Endothelial cell of umbilical vein (primary cell): ENCODE measurements at regions not wholly inside any gene's neighbourhood (a gene's known extent, or its start where the extent isn't known, plus 50 kb on each side); places are given as distances from the start of the nearest gene placed in this dataset.

Experiments used
- BruUV-seq: library from RNA; stranded (reverse); fragments of 400-500 nt; replicated peaks from 2 replicates; lab custom pipeline; 2021; lab: Mats Ljungman, UMichigan
- CTCF ChIA-PET: fragments of 300-600, 350-600 bp; sonication (Branson Sonifier 250); formaldehyde crosslinking; loops from one replicate; lab custom pipeline; 2021; ENCODE audit warnings: antibody characterized with exemption, inconsistent platforms; lab: Charles Lee
- POLR2A ChIA-PET: fragments of 300-600, 350-600 bp; sonication (Branson Sonifier 250); formaldehyde crosslinking; loops from one replicate; lab custom pipeline; 2021; ENCODE audit warnings: antibody characterized with exemption, inconsistent platforms; lab: Charles Lee
- DNase-seq: peaks from one replicate; pipeline ENCODE4 v3.0.0-alpha.2; 2011; ENCODE audit warnings: low read depth, low spot score
- FAIRE-seq: peaks from 2 replicates; lab custom pipeline; 2011; peaks lifted over from hg19 to GRCh38; lab: Jason Lieb, UNC
- H2AFZ ChIP-seq: 2 replicates; pipeline ENCODE4 v1.6.0; 2012; ENCODE audit warnings: low read depth, low read length, control low read depth, inconsistent platforms
- H3K27ac ChIP-seq: 2 replicates; pipeline ENCODE4 v1.5.1; 2011; ENCODE audit warnings: low read depth, mild to moderate bottlenecking, control low read depth, low read length, moderate library complexity; ENCODE audit not compliant: insufficient read depth
- H3K27me3 ChIP-seq, 2 experiments: 2 replicates each; pipeline versions ENCODE4 v1.6.0 to v1.6.1; 2011; ENCODE audit warnings: low read length in 2 of 2, mixed read lengths in 1 of 2; ENCODE audit not compliant: control insufficient read depth in 2 of 2, insufficient read depth in 2 of 2
- H3K36me3 ChIP-seq, 2 experiments: 2 replicates in 1 of 2; 3 replicates in 1 of 2; pipeline ENCODE4 v1.5.1; 2011; ENCODE audit warnings: low read length in 2 of 2, mild to moderate bottlenecking in 1 of 2, moderate library complexity in 1 of 2; ENCODE audit not compliant: control insufficient read depth in 2 of 2, insufficient read depth in 2 of 2; ENCODE audit errors: extremely low read depth in 1 of 2
- H3K4me1 ChIP-seq: 3 replicates; pipeline ENCODE4 v1.5.1; 2011; ENCODE audit warnings: mild to moderate bottlenecking, low read length; ENCODE audit not compliant: control insufficient read depth, insufficient read depth; ENCODE audit errors: extremely low read depth
- H3K4me2 ChIP-seq: 2 replicates; pipeline ENCODE4 v1.6.1; 2011; ENCODE audit warnings: low read length, control low read depth, mixed read lengths; ENCODE audit not compliant: insufficient read depth
- H3K4me3 ChIP-seq, 3 experiments: fragments of 200-600 bp in 1 of 3; sonication (generic), shearing (Covaris generic) in 1 of 3; replicated peaks in 1 of 3; 2 replicates each; pipeline ENCODE4 v1.5.1; 2011 to 2016; ENCODE audit warnings: control low read depth in 3 of 3, low read length in 3 of 3, mild to moderate bottlenecking in 2 of 3, inconsistent platforms in 1 of 3, low read depth in 1 of 3, moderate library complexity in 1 of 3; ENCODE audit not compliant: insufficient read depth in 1 of 3
- H3K79me2 ChIP-seq: 2 replicates; pipeline ENCODE4 v1.6.0; 2012; ENCODE audit warnings: low read length, inconsistent platforms; ENCODE audit not compliant: control insufficient read depth, insufficient read depth
- H3K9ac ChIP-seq: replicated peaks from 2 replicates; pipeline ENCODE3; 2011; ENCODE audit warnings: low read length, control low read depth; ENCODE audit not compliant: insufficient read depth; ENCODE audit errors: extremely low read depth
- H3K9me1 ChIP-seq: replicated peaks from 3 replicates; pipeline ENCODE4 v1.6.0; 2011; ENCODE audit warnings: mild to moderate bottlenecking, low read length; ENCODE audit not compliant: control insufficient read depth, insufficient read depth; ENCODE audit errors: extremely low read depth
- H3K9me3 ChIP-seq: replicated peaks from 2 replicates; pipeline ENCODE4 v1.5.1; 2012; ENCODE audit warnings: low read length, inconsistent platforms; ENCODE audit not compliant: control insufficient read depth, insufficient read depth
- H4K20me1 ChIP-seq: replicated peaks from 2 replicates; pipeline ENCODE3; 2011; ENCODE audit warnings: mild to moderate bottlenecking, low read length; ENCODE audit not compliant: control insufficient read depth, insufficient read depth; ENCODE audit errors: extremely low read depth
- EZH2 ChIP-seq: IDR thresholded peaks from 2 replicates; pipeline ENCODE4 v1.6.1; 2012; ENCODE audit warnings: borderline replicate concordance, low read depth, mild to moderate bottlenecking, moderate library complexity, low read length, inconsistent platforms; ENCODE audit not compliant: severe bottlenecking
- FOS ChIP-seq: IDR thresholded peaks from 2 replicates; pipeline ENCODE4 v1.6.1; 2011; ENCODE audit warnings: mild to moderate bottlenecking, low read length, moderate library complexity, borderline replicate concordance; ENCODE audit not compliant: insufficient read depth
- GATA2 ChIP-seq: IDR thresholded peaks from 2 replicates; pipeline ENCODE4 v1.7.0; 2011; ENCODE audit warnings: low read depth, mild to moderate bottlenecking, moderate library complexity, mixed read lengths, low read length; ENCODE audit not compliant: insufficient read length, insufficient read depth
- JUN ChIP-seq: IDR thresholded peaks from 2 replicates; pipeline ENCODE4 v1.6.1; 2011; ENCODE audit warnings: borderline replicate concordance, low read depth; ENCODE audit not compliant: insufficient read length, insufficient read depth
- MAX ChIP-seq: IDR thresholded peaks from 2 replicates; pipeline ENCODE4 v1.6.1; 2011; ENCODE audit not compliant: insufficient read depth, insufficient read length
- MYC ChIP-seq: IDR thresholded peaks from one replicate; pipeline ENCODE4 v1.6.1; 2011; ENCODE audit warnings: mild to moderate bottlenecking, low read depth, low read length
- POLR2A ChIP-seq: IDR thresholded peaks from 2 replicates; pipeline ENCODE4 v1.6.1; 2012; ENCODE audit warnings: low read depth, mild to moderate bottlenecking, control low read depth, low read length
- POLR2AphosphoS5 ChIP-seq: IDR thresholded peaks from 2 replicates; pipeline ENCODE4 v1.6.1; 2012; ENCODE audit warnings: low read depth, mild to moderate bottlenecking, control low read depth, low read length, moderate library complexity; ENCODE audit not compliant: insufficient read depth
- dilution Hi-C: fragments of 300-500 bp; cut with MboI; formaldehyde crosslinking; loops from one replicate; pipeline ENCODE4 v1.15.0; 2019; ENCODE audit warnings: low sequenced_read_pairs; ENCODE audit not compliant: extremely low pct_ligation_motif_present
- intact Hi-C: fragments of 100-400 bp; cut with micrococcal nuclease; formaldehyde crosslinking; loops from one replicate; pipeline ENCODE4 v1.10.0; 2022
- TF ChIP-seq, protein P1 (sequence below), 2 donors: IDR thresholded peaks; 1 replicate in 1 of 2; 2 replicates in 1 of 2; pipeline ENCODE4 v1.5.1; 2011; ENCODE audit warnings: low read length in 2 of 2, mild to moderate bottlenecking in 2 of 2, moderate library complexity in 2 of 2, control low read depth in 1 of 2, inconsistent platforms in 1 of 2, low read depth in 1 of 2; ENCODE audit not compliant: insufficient read depth in 1 of 2; ENCODE audit errors: extremely low read depth in 1 of 2

DNA sequence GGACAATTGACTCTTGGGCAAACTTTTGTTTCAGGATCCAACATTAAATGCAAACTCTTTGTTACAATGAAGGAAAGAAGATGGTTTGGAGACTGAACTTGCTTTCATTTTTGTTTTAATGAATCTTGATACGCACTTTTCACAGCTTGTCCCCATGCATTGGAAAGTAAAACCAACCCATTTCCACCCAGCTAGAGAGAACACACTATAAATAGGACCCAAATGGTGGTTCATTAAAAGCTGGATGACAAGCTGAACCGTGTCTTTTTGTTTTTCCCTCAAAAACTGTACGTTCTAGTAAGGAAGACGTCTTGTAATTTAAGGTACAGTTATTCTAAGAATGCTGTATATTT, 95.3 kb upstream of the EGFL6 start:
- TF ChIP-seq POLR2A, result no peak
- TF ChIP-seq JUN, result no peak
- no peak for TF ChIP-seq GATA2
- TF ChIP-seq MAX, result no peak
- no peak for TF ChIP-seq POLR2AphosphoS5
- no peak for TF ChIP-seq MYC
- no peak for TF ChIP-seq FOS
- TF ChIP-seq EZH2, result no peak
- TF ChIP-seq, protein P1, sequence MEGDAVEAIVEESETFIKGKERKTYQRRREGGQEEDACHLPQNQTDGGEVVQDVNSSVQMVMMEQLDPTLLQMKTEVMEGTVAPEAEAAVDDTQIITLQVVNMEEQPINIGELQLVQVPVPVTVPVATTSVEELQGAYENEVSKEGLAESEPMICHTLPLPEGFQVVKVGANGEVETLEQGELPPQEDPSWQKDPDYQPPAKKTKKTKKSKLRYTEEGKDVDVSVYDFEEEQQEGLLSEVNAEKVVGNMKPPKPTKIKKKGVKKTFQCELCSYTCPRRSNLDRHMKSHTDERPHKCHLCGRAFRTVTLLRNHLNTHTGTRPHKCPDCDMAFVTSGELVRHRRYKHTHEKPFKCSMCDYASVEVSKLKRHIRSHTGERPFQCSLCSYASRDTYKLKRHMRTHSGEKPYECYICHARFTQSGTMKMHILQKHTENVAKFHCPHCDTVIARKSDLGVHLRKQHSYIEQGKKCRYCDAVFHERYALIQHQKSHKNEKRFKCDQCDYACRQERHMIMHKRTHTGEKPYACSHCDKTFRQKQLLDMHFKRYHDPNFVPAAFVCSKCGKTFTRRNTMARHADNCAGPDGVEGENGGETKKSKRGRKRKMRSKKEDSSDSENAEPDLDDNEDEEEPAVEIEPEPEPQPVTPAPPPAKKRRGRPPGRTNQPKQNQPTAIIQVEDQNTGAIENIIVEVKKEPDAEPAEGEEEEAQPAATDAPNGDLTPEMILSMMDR (IDR thresholded peaks at IDR 0.05; ENCODE audit: extremely low read depth in 1 of 2, insufficient read depth in 1 of 2, low read depth in 1 of 2, low read length in 2 of 2), result no peak
- Histone ChIP-seq H3K9ac (no peak overlapping the region), H3K79me2 (no peaks in the 10 kb centered on the region), H3K27ac (no peak overlapping the region), H3K9me3 (no peaks in the 10 kb centered on the region), H2AFZ (no peak overlapping the region), H3K4me1 (peaks cover 9% of the 10 kb centered on the region), H3K4me3 (no peak overlapping the region), H3K9me1 (no peaks in the 10 kb centered on the region), H3K4me2 (no peak overlapping the region), H3K36me3 (no peaks in the 10 kb centered on the region), H3K27me3 (no peaks in the 10 kb centered on the region), H4K20me1 (no peaks in the 10 kb centered on the region)
- intact Hi-C loops (loop anchor here (5.0 kb wide), 1 partner anchor 47 kb away; no protein-coding TSS in a partner anchor), dilution Hi-C loops (no loop called here)
- DNase-seq (no peak), FAIRE-seq (no peak)
- CTCF ChIA-PET, result no interaction called here
- BruUV-seq, result no TSS peak
- POLR2A ChIA-PET, result no interaction called here
